CD4-positive, CD25-positive, alpha-beta regulatory T cell (primary cell): ENCODE measurements at regions not wholly inside any gene's neighbourhood (a gene's known extent, or its start where the extent isn't known, plus 50 kb on each side); places are given as distances from the start of the nearest gene placed in this dataset.

Experiments
- ATAC-seq, 2 donors: fragments of 150-1000 bp; cut with Tn5 transposase; one replicate each; pipeline ENCODE4 v1.10.0; 2021; ENCODE audit warnings: low read depth in 2 of 2, moderate number of reproducible peaks in 2 of 2, moderate library complexity in 1 of 2
- DNase-seq, 3 donors: peaks; one replicate each; pipeline versions ENCODE4 v3.0.0 to v3.0.0-alpha.2; 2012 to 2022; ENCODE audit warnings: mixed read lengths in 1 of 3
- H3K27ac ChIP-seq: one replicate; pipeline ENCODE4 v1.7.0; 2013; ENCODE audit warnings: mild to moderate bottlenecking, low read length; ENCODE audit not compliant: insufficient read depth, poor library complexity, severe bottlenecking
- H3K27me3 ChIP-seq: one replicate; pipeline ENCODE4 v1.7.0; 2013; ENCODE audit warnings: low read length; ENCODE audit not compliant: control insufficient read depth, insufficient read depth
- H3K36me3 ChIP-seq: one replicate; pipeline ENCODE4 v1.7.0; 2013; ENCODE audit warnings: mild to moderate bottlenecking, low read length, moderate library complexity; ENCODE audit not compliant: control insufficient read depth, insufficient read depth
- H3K4me1 ChIP-seq: 2 replicates; pipeline ENCODE4 v1.7.0; 2013; ENCODE audit warnings: mild to moderate bottlenecking, low read length; ENCODE audit not compliant: insufficient read depth, control insufficient read depth, poor library complexity, severe bottlenecking
- H3K4me3 ChIP-seq: one replicate; pipeline ENCODE4 v1.7.0; 2013; ENCODE audit warnings: low read depth, mild to moderate bottlenecking, low read length, moderate library complexity
- H3K9me3 ChIP-seq, 2 experiments: 1 replicate in 1 of 2; 2 replicates in 1 of 2; pipeline ENCODE4 v1.7.0; 2013; ENCODE audit warnings: low read length in 2 of 2, mild to moderate bottlenecking in 1 of 2, moderate library complexity in 1 of 2; ENCODE audit not compliant: control insufficient read depth in 2 of 2
- H3K27ac Mint-ChIP-seq, 3 donors: one replicate each; pipeline ENCODE4 v1.8.0; 2020 to 2022; ENCODE audit warnings: mild to moderate bottlenecking in 3 of 3, mixed read lengths in 3 of 3, moderate library complexity in 2 of 3
- H3K27me3 Mint-ChIP-seq: one replicate; pipeline ENCODE4 v1.8.0; 2022; ENCODE audit warnings: mild to moderate bottlenecking, mixed read lengths
- H3K36me3 Mint-ChIP-seq: one replicate; pipeline ENCODE4 v1.8.0; 2020; ENCODE audit warnings: mixed read lengths
- H3K4me1 Mint-ChIP-seq, 4 donors: one replicate each; pipeline ENCODE4 v1.8.0; 2020 to 2022; ENCODE audit warnings: mixed read lengths in 4 of 4, mild to moderate bottlenecking in 1 of 4
- H3K4me3 Mint-ChIP-seq, 4 donors: one replicate each; pipeline ENCODE4 v1.8.0; 2020 to 2022; ENCODE audit warnings: mild to moderate bottlenecking in 4 of 4, mixed read lengths in 4 of 4, moderate library complexity in 3 of 4
- H3K9me3 Mint-ChIP-seq, 7 donors: one replicate each; pipeline ENCODE4 v1.8.0; 2020 to 2022; ENCODE audit warnings: mixed read lengths in 7 of 7, mild to moderate bottlenecking in 3 of 7, moderate library complexity in 2 of 7

DNA sequence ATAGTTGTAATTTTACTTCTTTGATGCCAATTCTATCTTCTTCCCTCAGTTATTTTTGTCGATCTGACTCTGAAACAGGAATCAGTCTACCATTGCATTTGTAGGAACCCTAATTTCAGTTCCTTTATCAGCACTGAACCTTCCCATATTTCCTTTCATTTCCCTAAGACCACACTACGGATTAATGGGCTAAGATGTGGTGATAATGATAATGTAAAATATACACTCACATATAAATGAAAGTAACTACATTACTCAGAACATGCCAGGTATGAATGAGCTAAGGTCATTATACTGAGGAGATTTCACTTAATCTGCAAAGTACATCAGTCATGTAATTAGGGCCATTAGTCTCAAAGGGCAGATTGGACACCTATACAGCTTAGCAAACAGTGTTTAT is 60.2 kb upstream of the RFC3 start:
- Histone ChIP-seq H3K9me3 (no peaks in the 10 kb centered on the region), H3K36me3 (no peaks in the 10 kb centered on the region), H3K4me3 (no peak overlapping the region), H3K27me3 (peaks cover 3% of the 10 kb centered on the region), H3K27ac (no peak overlapping the region), H3K4me1 (no peaks in the 10 kb centered on the region)
- ATAC-seq, result no peak
- Mint-ChIP-seq H3K27me3 (peaks cover 15% of the 10 kb centered on the region), H3K27ac (no peak overlapping the region), H3K4me3 (no peak overlapping the region), H3K4me1 (no peaks in the 10 kb centered on the region), H3K9me3 (peaks cover 0 to 2% (median 0%) of the 10 kb centered on the region in 7 donors), H3K36me3 (no peaks in the 10 kb centered on the region)
- DNase-seq, result no peak

GRCh38 chr13:33758113-33758512 is 59.8 kb upstream of the RFC3 start:
- Mint-ChIP-seq H3K4me1 (no peaks in the 10 kb centered on the region), H3K4me3 (no peak overlapping the region), H3K36me3 (no peaks in the 10 kb centered on the region)

GRCh38 chr13:33761740-33762139 is 56.2 kb upstream of the RFC3 start:
- Mint-ChIP-seq H3K36me3 (no peaks in the 10 kb centered on the region), H3K27ac (no peak overlapping the region), H3K27me3 (peaks cover 24% of the 10 kb centered on the region), H3K9me3 (peaks cover 0 to 2% (median 0%) of the 10 kb centered on the region in 7 donors), H3K4me1 (no peaks in the 10 kb centered on the region), H3K4me3 (no peak overlapping the region)
- Histone ChIP-seq H3K4me3 (no peak overlapping the region), H3K36me3 (no peaks in the 10 kb centered on the region), H3K27me3 (peaks cover 3% of the 10 kb centered on the region), H3K9me3 (no peaks in the 10 kb centered on the region), H3K27ac (no peak overlapping the region), H3K4me1 (no peaks in the 10 kb centered on the region)
- DNase-seq (no peak), ATAC-seq (no peak)

More at GRCh38 chr13:33758113-33758512, 59.8 kb upstream of the RFC3 start:
- Histone ChIP-seq H3K4me1 (no peaks in the 10 kb centered on the region), H3K9me3 (no peaks in the 10 kb centered on the region), H3K36me3 (no peaks in the 10 kb centered on the region), H3K27ac (no peak overlapping the region), H3K4me3 (no peak overlapping the region), H3K27me3 (peaks cover 3% of the 10 kb centered on the region)
- no peak for ATAC-seq
- DNase-seq, result no peak
- no peak overlapping the region for H3K27ac Mint-ChIP-seq
- peaks cover 15% of the 10 kb centered on the region for H3K27me3 Mint-ChIP-seq
- H3K9me3 Mint-ChIP-seq, result peaks cover 0 to 2% (median 0%) of the 10 kb centered on the region in 7 donors

DNA sequence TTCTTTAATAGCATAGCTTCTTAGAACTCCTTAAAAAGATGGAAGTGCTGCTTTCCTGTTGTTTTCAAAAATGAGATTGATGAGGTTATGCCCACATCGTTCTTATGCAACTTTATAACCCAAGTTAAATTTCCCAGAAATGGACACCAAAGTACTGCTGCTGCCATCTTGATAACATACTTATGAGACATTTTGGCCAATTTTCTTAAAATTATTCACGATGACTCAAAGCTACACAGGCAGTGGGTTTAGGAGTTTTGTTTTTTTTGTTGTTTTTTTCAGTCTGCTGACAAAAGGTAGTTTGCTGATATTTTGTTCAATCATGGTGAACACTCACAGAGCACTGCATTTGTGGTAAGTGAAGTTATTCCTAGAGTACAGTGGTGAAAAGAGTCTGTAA is 54.9 kb upstream of the RFC3 start:
- Histone ChIP-seq H3K9me3 (no peaks in the 10 kb centered on the region), H3K36me3 (no peaks in the 10 kb centered on the region), H3K27me3 (no peaks in the 10 kb centered on the region), H3K27ac (no peak overlapping the region), H3K4me1 (no peaks in the 10 kb centered on the region), H3K4me3 (no peak overlapping the region)
- H3K27me3 Mint-ChIP-seq, result peaks cover 24% of the 10 kb centered on the region
- H3K4me3 Mint-ChIP-seq, result no peak overlapping the region
- peaks cover 0 to 2% (median 0%) of the 10 kb centered on the region in 7 donors for H3K9me3 Mint-ChIP-seq
- H3K4me1 Mint-ChIP-seq, result no peaks in the 10 kb centered on the region
- no peak overlapping the region for H3K27ac Mint-ChIP-seq
- ATAC-seq (no peak), DNase-seq (no peak)
- H3K36me3 Mint-ChIP-seq, result no peaks in the 10 kb centered on the region

- peaks cover 24% of the 10 kb centered on the region for H3K27me3 Mint-ChIP-seq
- Histone ChIP-seq H3K9me3 (no peaks in the 10 kb centered on the region), H3K27ac (no peak overlapping the region), H3K4me1 (no peaks in the 10 kb centered on the region), H3K27me3 (peaks cover 3% of the 10 kb centered on the region), H3K36me3 (no peaks in the 10 kb centered on the region), H3K4me3 (no peak overlapping the region)
- ATAC-seq (no peak), DNase-seq (no peak)
- H3K27ac Mint-ChIP-seq, result no peak overlapping the region
- H3K9me3 Mint-ChIP-seq, result peaks cover 0 to 2% (median 0%) of the 10 kb centered on the region in 7 donors
- H3K36me3 Mint-ChIP-seq, result no peaks in the 10 kb centered on the region
- H3K4me1 Mint-ChIP-seq, result no peaks in the 10 kb centered on the region
- no peak overlapping the region for H3K4me3 Mint-ChIP-seq
Observed at GRCh38 chr13:33764716-33765115, 53.2 kb upstream of the RFC3 start.

- Histone ChIP-seq H3K4me1 (no peaks in the 10 kb centered on the region), H3K27me3 (peaks cover 3% of the 10 kb centered on the region), H3K27ac (no peak overlapping the region), H3K9me3 (no peaks in the 10 kb centered on the region), H3K4me3 (no peak overlapping the region), H3K36me3 (no peaks in the 10 kb centered on the region)
- Mint-ChIP-seq H3K27ac (no peak overlapping the region), H3K36me3 (no peaks in the 10 kb centered on the region), H3K4me1 (no peaks in the 10 kb centered on the region), H3K9me3 (peaks cover 0 to 2% (median 0%) of the 10 kb centered on the region in 7 donors), H3K27me3 (peaks cover 16% of the 10 kb centered on the region), H3K4me3 (no peak overlapping the region)
- ATAC-seq (no peak), DNase-seq (no peak)
Observed at GRCh38 chr13:33766329-33767123, 51.4 kb upstream of the RFC3 start.

GRCh38 chr13:33767140-33767539 is 50.8 kb upstream of the RFC3 start:
- Mint-ChIP-seq H3K4me1 (no peaks in the 10 kb centered on the region), H3K27ac (no peak overlapping the region), H3K36me3 (no peaks in the 10 kb centered on the region), H3K27me3 (peaks cover 10% of the 10 kb centered on the region), H3K9me3 (peaks cover 0 to 2% (median 0%) of the 10 kb centered on the region in 7 donors), H3K4me3 (no peak overlapping the region)
- H3K9me3 ChIP-seq, result no peaks in the 10 kb centered on the region
- no peak overlapping the region for H3K27ac ChIP-seq
- H3K27me3 ChIP-seq, result peaks cover 3% of the 10 kb centered on the region
- no peaks in the 10 kb centered on the region for H3K36me3 ChIP-seq
- H3K4me3 ChIP-seq, result no peak overlapping the region
- DNase-seq (no peak), ATAC-seq (no peak)
- H3K4me1 ChIP-seq, result no peaks in the 10 kb centered on the region
